ENCODE measurements at regions not wholly inside any gene's neighbourhood (a gene's known extent, or its start where the extent isn't known, plus 50 kb on each side); places are given as distances from the start of the nearest gene placed in this dataset.
"Not testable (repeated sequence)": the region's sequence is repeated elsewhere in the genome, so short reads cannot be mapped to it uniquely, and the experiment has no call there.

GRCh38 chr1:144516172-144516571, 54.7 kb upstream of the NBPF15 start:
- H4K20me1 ChIP-seq (ENCODE audit: insufficient read depth); H3K4me2 ChIP-seq; CTCF ChIA-PET; H3K4me3 ChIP-seq (ENCODE audit: low read depth in 2 of 2, low read length in 1 of 2); H3K27ac ChIP-seq (ENCODE audit: low read depth in 2 of 2, low read length in 1 of 2); H3K36me3 ChIP-seq (replicated peaks in 1 of 2; ENCODE audit: control insufficient read depth in 1 of 2, insufficient read depth in 2 of 2, low read length in 1 of 2); H3K4me1 ChIP-seq (ENCODE audit: control insufficient read depth in 1 of 2, insufficient read depth in 2 of 2, low read depth in 1 of 2, low read length in 1 of 2); DNase-seq; H2AFZ ChIP-seq (ENCODE audit: low read depth); H3K9ac ChIP-seq; H3K9me2 ChIP-seq; H3K27me3 ChIP-seq (ENCODE audit: insufficient read depth); H3F3A ChIP-seq (replicated peaks; ENCODE audit: insufficient read depth); POLR2A ChIA-PET; H3K9me3 ChIP-seq; H3K79me2 ChIP-seq (ENCODE audit: insufficient read depth): not testable (repeated sequence)
- 82% methylated on average over 3 of the region's 3 CpGs for WGBS (ENCODE audit: low lambda C conversion rate)

- H2AFZ ChIP-seq (ENCODE audit: low read depth); H3K4me3 ChIP-seq (ENCODE audit: low read depth in 2 of 2, low read length in 1 of 2); H3K79me2 ChIP-seq (ENCODE audit: insufficient read depth); H3F3A ChIP-seq (replicated peaks; ENCODE audit: insufficient read depth); H3K27ac ChIP-seq (ENCODE audit: low read depth in 2 of 2, low read length in 1 of 2); H3K4me1 ChIP-seq (ENCODE audit: control insufficient read depth in 1 of 2, insufficient read depth in 2 of 2, low read depth in 1 of 2, low read length in 1 of 2); H3K4me2 ChIP-seq; H4K20me1 ChIP-seq (ENCODE audit: insufficient read depth); H3K9me3 ChIP-seq; H3K36me3 ChIP-seq (replicated peaks in 1 of 2; ENCODE audit: control insufficient read depth in 1 of 2, insufficient read depth in 2 of 2, low read length in 1 of 2); POLR2A ChIA-PET; H3K27me3 ChIP-seq (ENCODE audit: insufficient read depth); H3K9ac ChIP-seq; CTCF ChIA-PET; H3K9me2 ChIP-seq; DNase-seq: not testable (repeated sequence)
- 54% methylated on average over 2 of the region's 2 CpGs for WGBS (ENCODE audit: low lambda C conversion rate)
Observed at GRCh38 chr1:144516906-144517305, 55.4 kb upstream of the NBPF15 start.

- H3K9ac ChIP-seq; H2AFZ ChIP-seq (ENCODE audit: low read depth); H3K4me3 ChIP-seq (ENCODE audit: low read depth in 2 of 2, low read length in 1 of 2); DNase-seq; POLR2A ChIA-PET; H3K4me1 ChIP-seq (ENCODE audit: control insufficient read depth in 1 of 2, insufficient read depth in 2 of 2, low read depth in 1 of 2, low read length in 1 of 2); H3K27ac ChIP-seq (ENCODE audit: low read depth in 2 of 2, low read length in 1 of 2); H3K36me3 ChIP-seq (replicated peaks in 1 of 2; ENCODE audit: control insufficient read depth in 1 of 2, insufficient read depth in 2 of 2, low read length in 1 of 2); H4K20me1 ChIP-seq (ENCODE audit: insufficient read depth); CTCF ChIA-PET; H3K9me2 ChIP-seq; H3F3A ChIP-seq (replicated peaks; ENCODE audit: insufficient read depth); H3K4me2 ChIP-seq; H3K9me3 ChIP-seq; H3K79me2 ChIP-seq (ENCODE audit: insufficient read depth); H3K27me3 ChIP-seq (ENCODE audit: insufficient read depth): not testable (repeated sequence)
- WGBS (ENCODE audit: low lambda C conversion rate), result 83% methylated on average over 8 of the region's 9 CpGs
Observed at GRCh38 chr1:144518439-144518838, 57.0 kb upstream of the NBPF15 start.

- H3K36me3 ChIP-seq (replicated peaks in 1 of 2; ENCODE audit: control insufficient read depth in 1 of 2, insufficient read depth in 2 of 2, low read length in 1 of 2); H3K27ac ChIP-seq (ENCODE audit: low read depth in 2 of 2, low read length in 1 of 2); H4K20me1 ChIP-seq (ENCODE audit: insufficient read depth); H3K9me3 ChIP-seq; H3K4me1 ChIP-seq (ENCODE audit: control insufficient read depth in 1 of 2, insufficient read depth in 2 of 2, low read depth in 1 of 2, low read length in 1 of 2); H3K4me2 ChIP-seq; H3K4me3 ChIP-seq (ENCODE audit: low read depth in 2 of 2, low read length in 1 of 2); POLR2A ChIA-PET; H2AFZ ChIP-seq (ENCODE audit: low read depth); H3K27me3 ChIP-seq (ENCODE audit: insufficient read depth); CTCF ChIA-PET; H3K9ac ChIP-seq; DNase-seq; H3K79me2 ChIP-seq (ENCODE audit: insufficient read depth); H3F3A ChIP-seq (replicated peaks; ENCODE audit: insufficient read depth); H3K9me2 ChIP-seq: not testable (repeated sequence)
- WGBS (ENCODE audit: low lambda C conversion rate), result 68% methylated on average over 8 of the region's 12 CpGs
Observed at GRCh38 chr1:144519528-144520189, 58.2 kb upstream of the NBPF15 start.

All from SK-N-SH (cell line).